H9 (cell line): ENCODE measurements at regions not wholly inside any gene's neighbourhood (a gene's known extent, or its start where the extent isn't known, plus 50 kb on each side); places are given as distances from the start of the nearest gene placed in this dataset.

Source experiments
- DNase-seq: peaks from one replicate; pipeline ENCODE4 v3.0.0-alpha.2; 2017
- H2AFZ ChIP-seq: one replicate; pipeline ENCODE4 v1.6.1; 2013; ENCODE audit warnings: mild to moderate bottlenecking, low read length, control low read depth, moderate library complexity
- H2AK5ac ChIP-seq: 2 replicates; pipeline ENCODE4 v1.6.1; 2013; ENCODE audit warnings: low read length, control low read depth, mixed read lengths; ENCODE audit not compliant: insufficient read length
- H2BK120ac ChIP-seq: one replicate; pipeline ENCODE4 v1.6.1; 2013; ENCODE audit warnings: low read depth, mild to moderate bottlenecking, low read length, control low read depth, inconsistent platforms; ENCODE audit not compliant: poor library complexity, severe bottlenecking
- H2BK12ac ChIP-seq: 2 replicates; pipeline ENCODE4 v1.6.1; 2013; ENCODE audit warnings: low read length, control low read depth, mixed read lengths, low read depth; ENCODE audit not compliant: insufficient read length
- H2BK15ac ChIP-seq: 2 replicates; pipeline ENCODE4 v1.6.1; 2013; ENCODE audit warnings: low read depth, low read length, control low read depth
- H2BK20ac ChIP-seq: one replicate; pipeline ENCODE4 v1.6.1; 2013; ENCODE audit warnings: low read depth, mild to moderate bottlenecking, low read length, control low read depth, inconsistent platforms; ENCODE audit not compliant: poor library complexity, severe bottlenecking
- H2BK5ac ChIP-seq: 2 replicates; pipeline ENCODE4 v1.6.1; 2013; ENCODE audit warnings: low read length, control low read depth, mixed read lengths; ENCODE audit not compliant: insufficient read length
- H3K14ac ChIP-seq: 2 replicates; pipeline ENCODE4 v1.6.1; 2013; ENCODE audit warnings: low read length, control low read depth; ENCODE audit not compliant: insufficient read depth
- H3K18ac ChIP-seq: 2 replicates; pipeline ENCODE4 v1.6.1; 2013; ENCODE audit warnings: low read depth, mild to moderate bottlenecking, mixed read lengths, low read length, control low read depth; ENCODE audit not compliant: insufficient read length
- H3K23ac ChIP-seq: 2 replicates; pipeline ENCODE4 v1.6.1; 2013; ENCODE audit warnings: low read length, control low read depth, mixed read lengths, low read depth; ENCODE audit not compliant: insufficient read length
- H3K23me2 ChIP-seq: 2 replicates; pipeline ENCODE4 v1.6.1; 2013; ENCODE audit warnings: low read depth, mild to moderate bottlenecking, mixed read lengths, low read length, control low read depth; ENCODE audit not compliant: insufficient read length, poor library complexity, severe bottlenecking
- H3K27ac ChIP-seq: 2 replicates; pipeline ENCODE4 v1.5.1; 2013; ENCODE audit warnings: low read length, control low read depth, mixed read lengths, low read depth; ENCODE audit not compliant: insufficient read length
- H3K27me3 ChIP-seq: 2 replicates; pipeline ENCODE4 v1.6.1; 2013; ENCODE audit warnings: low read length, control low read depth, inconsistent platforms; ENCODE audit not compliant: insufficient read depth
- H3K4ac ChIP-seq: 2 replicates; pipeline ENCODE4 v1.6.1; 2013; ENCODE audit warnings: low read depth, mild to moderate bottlenecking, control low read depth, inconsistent platforms, low read length, moderate library complexity
- H3K4me1 ChIP-seq: 2 replicates; pipeline ENCODE4 v1.6.1; 2013; ENCODE audit warnings: low read length, control low read depth, inconsistent platforms; ENCODE audit not compliant: insufficient read depth
- H3K4me2 ChIP-seq: 2 replicates; pipeline ENCODE4 v1.6.1; 2013; ENCODE audit warnings: low read length, control low read depth, mixed read lengths; ENCODE audit not compliant: insufficient read length, insufficient read depth
- H3K56ac ChIP-seq: 2 replicates; pipeline ENCODE4 v1.6.1; 2013; ENCODE audit warnings: low read depth, mild to moderate bottlenecking, mixed read lengths, low read length, control low read depth; ENCODE audit not compliant: insufficient read length
- H3K79me1 ChIP-seq: 2 replicates; pipeline ENCODE4 v1.6.1; 2013; ENCODE audit warnings: low read depth, mild to moderate bottlenecking, moderate library complexity, low read length, control low read depth, inconsistent platforms; ENCODE audit not compliant: insufficient read depth, poor library complexity, severe bottlenecking
- H3K79me2 ChIP-seq: 2 replicates; pipeline ENCODE4 v1.6.1; 2013; ENCODE audit warnings: low read length, control low read depth, inconsistent platforms; ENCODE audit not compliant: insufficient read depth
- H3K9ac ChIP-seq: 2 replicates; pipeline ENCODE4 v1.6.1; 2013; ENCODE audit warnings: low read length, control low read depth, mixed read lengths; ENCODE audit not compliant: insufficient read length; ENCODE audit errors: extremely low read depth
- H3K9me3 ChIP-seq: one replicate; pipeline ENCODE4 v1.6.1; 2013; ENCODE audit warnings: low read depth, low read length, inconsistent platforms; ENCODE audit not compliant: control insufficient read depth
- H3T11ph ChIP-seq: one replicate; pipeline ENCODE4 v1.6.1; 2013; ENCODE audit warnings: mild to moderate bottlenecking, low read length, control low read depth, inconsistent platforms
- H4K20me1 ChIP-seq: one replicate; pipeline ENCODE4 v1.6.1; 2013; ENCODE audit not compliant: control insufficient read depth, insufficient read length, insufficient read depth
- H4K5ac ChIP-seq: 2 replicates; pipeline ENCODE4 v1.6.1; 2013; ENCODE audit warnings: low read depth, mild to moderate bottlenecking, mixed read lengths, low read length, control low read depth; ENCODE audit not compliant: insufficient read length
- H4K8ac ChIP-seq: replicated peaks from 2 replicates; pipeline ENCODE4 v1.6.1; 2013; ENCODE audit warnings: low read length, control low read depth, mixed read lengths, low read depth; ENCODE audit not compliant: insufficient read length
- H4K91ac ChIP-seq: 2 replicates; pipeline ENCODE4 v1.6.1; 2013; ENCODE audit warnings: low read depth, mild to moderate bottlenecking, moderate library complexity, mixed read lengths, low read length, control low read depth; ENCODE audit not compliant: insufficient read length
- H3K27ac Mint-ChIP-seq, 3 experiments: 2 replicates in 2 of 3; 3 replicates in 1 of 3; pipeline ENCODE4 v1.8.0; 2020 to 2021; ENCODE audit warnings: mixed read lengths in 3 of 3, mild to moderate bottlenecking in 1 of 3, moderate library complexity in 1 of 3
- H3K27me3 Mint-ChIP-seq: 2 replicates; pipeline ENCODE4 v1.8.0; 2021; ENCODE audit warnings: low read depth, mild to moderate bottlenecking, moderate library complexity, mixed read lengths
- H3K36me3 Mint-ChIP-seq, 3 experiments: 2 replicates in 2 of 3; 3 replicates in 1 of 3; pipeline ENCODE4 v1.8.0; 2020 to 2021; ENCODE audit warnings: low read depth in 3 of 3, mixed read lengths in 3 of 3; ENCODE audit not compliant: insufficient read depth in 1 of 3
- H3K4me1 Mint-ChIP-seq, 2 experiments: 2 replicates each; pipeline ENCODE4 v1.8.0; 2020; ENCODE audit warnings: mixed read lengths in 2 of 2
- H3K4me3 Mint-ChIP-seq, 2 experiments: 2 replicates in 1 of 2; 3 replicates in 1 of 2; pipeline ENCODE4 v1.8.0; 2020 to 2021; ENCODE audit warnings: mild to moderate bottlenecking in 2 of 2, mixed read lengths in 2 of 2, moderate library complexity in 1 of 2
- H3K9me3 Mint-ChIP-seq, 2 experiments: 2 replicates in 1 of 2; 3 replicates in 1 of 2; pipeline ENCODE4 v1.8.0; 2020; ENCODE audit warnings: mild to moderate bottlenecking in 2 of 2, mixed read lengths in 2 of 2, moderate library complexity in 1 of 2
- CTCF ChIP-seq: fragments of 200-600 bp; sonication (generic); conservative IDR thresholded peaks from 3 replicates; pipeline ENCODE4 v1.8.0; 2021; ENCODE audit warnings: antibody characterized with exemption, mild to moderate bottlenecking
- WGBS: extraction: QIAGEN DNeasy Blood & Tissue Kit; methylation state at CpG from one replicate; pipeline ENCODE4 v1.1.7; 2013; ENCODE audit warnings: missing lambda C conversion rate, low lambda C conversion rate, mixed read lengths; ENCODE audit not compliant: insufficient read length; ENCODE audit errors: extremely low coverage; 5-methylcytosine and 5-hydroxymethylcytosine counted together

- no peaks in the 10 kb centered on the region for H3K27me3 Mint-ChIP-seq
- Histone ChIP-seq H3K14ac (no peak overlapping the region), H3T11ph (no peak overlapping the region), H2BK20ac (no peak overlapping the region), H4K91ac (no peak overlapping the region), H4K8ac (no peak overlapping the region), H3K23me2 (no peaks in the 10 kb centered on the region), H4K5ac (no peak overlapping the region), H3K27me3 (no peaks in the 10 kb centered on the region), H4K20me1 (no peaks in the 10 kb centered on the region), H3K56ac (no peak overlapping the region), H2BK15ac (no peak overlapping the region), H3K79me1 (no peaks in the 10 kb centered on the region), H2BK12ac (no peak overlapping the region), H3K4me1 (peaks cover 2% of the 10 kb centered on the region; the same call in 1 of the 2 replicates), H3K23ac (no peak overlapping the region), H3K4me2 (no peak overlapping the region), H2BK5ac (no peak overlapping the region), H3K18ac (no peak overlapping the region), H3K79me2 (no peaks in the 10 kb centered on the region), H3K9me3 (no peaks in the 10 kb centered on the region), H3K4ac (no peak overlapping the region), H2AFZ (no peak overlapping the region), H2AK5ac (no peak overlapping the region), H3K9ac (no peak overlapping the region), H2BK120ac (no peak overlapping the region), H3K27ac (no peak overlapping the region)
- no peaks in the 10 kb centered on the region for H3K9me3 Mint-ChIP-seq
- H3K36me3 Mint-ChIP-seq, result no peaks in the 10 kb centered on the region
- peaks cover 14 to 22% of the 10 kb centered on the region in 2 experiments for H3K4me1 Mint-ChIP-seq
- H3K4me3 Mint-ChIP-seq, result no peak overlapping the region
- no peak overlapping the region for H3K27ac Mint-ChIP-seq
- no peak for DNase-seq
- TF ChIP-seq CTCF, result no peak
- no CpG with 5 or more reads among the region's 2 CpGs for WGBS
Measured at GRCh38 chr14:82394916-82395315, 861.3 kb upstream of the SEL1L start.
